KMS-11 (cell line): ENCODE measurements at regions not wholly inside any gene's neighbourhood (a gene's known extent, or its start where the extent isn't known, plus 50 kb on each side); places are given as distances from the start of the nearest gene placed in this dataset.

Experiments
- H2AFZ ChIP-seq: fragments of 200-600 bp; sonication (generic); 2 replicates; pipeline ENCODE4 v1.6.1; 2016; ENCODE audit warnings: antibody characterized with exemption, mixed run types, low read depth
- H3K27ac ChIP-seq: fragments of 200-600 bp; sonication (generic); 2 replicates; pipeline ENCODE4 v1.6.1; 2016; ENCODE audit warnings: mild to moderate bottlenecking, mixed run types
- H3K27me3 ChIP-seq: fragments of 200-600 bp; sonication (generic); 2 replicates; pipeline ENCODE4 v1.6.1; 2017; ENCODE audit warnings: mild to moderate bottlenecking, low read depth, mixed run types, moderate library complexity; ENCODE audit not compliant: insufficient read depth
- H3K36me3 ChIP-seq: fragments of 200-600 bp; sonication (generic); 2 replicates; pipeline ENCODE4 v1.6.1; 2017; ENCODE audit warnings: mild to moderate bottlenecking, mixed run types; ENCODE audit not compliant: insufficient read depth
- H3K4me1 ChIP-seq: fragments of 200-600 bp; sonication (generic); 2 replicates; pipeline ENCODE4 v1.6.1; 2016; ENCODE audit warnings: mild to moderate bottlenecking, low read depth, mixed run types; ENCODE audit not compliant: poor library complexity, severe bottlenecking
- H3K4me2 ChIP-seq: fragments of 200-600 bp; sonication (generic); 2 replicates; pipeline ENCODE4 v1.7.0; 2016; ENCODE audit warnings: mild to moderate bottlenecking, mixed run types
- H3K4me3 ChIP-seq: fragments of 200-600 bp; sonication (generic); IDR thresholded peaks from 2 replicates; pipeline ENCODE4 v1.6.1; 2017; ENCODE audit warnings: low read depth, low read length, mixed read lengths; ENCODE audit not compliant: insufficient read depth
- H3K79me2 ChIP-seq: fragments of 200-600 bp; sonication (generic); 2 replicates; pipeline ENCODE4 v1.6.1; 2016; ENCODE audit warnings: low read depth, mixed run types; ENCODE audit not compliant: insufficient read depth
- H3K9ac ChIP-seq: fragments of 200-600 bp; sonication (generic); 2 replicates; pipeline ENCODE4 v1.6.1; 2016; ENCODE audit warnings: mild to moderate bottlenecking, mixed run types
- H4K20me1 ChIP-seq: fragments of 200-600 bp; sonication (generic); 2 replicates; pipeline ENCODE4 v1.6.1; 2016; ENCODE audit warnings: mild to moderate bottlenecking, mixed run types; ENCODE audit not compliant: insufficient read depth
- TF ChIP-seq, protein P1 (sequence below): fragments of 200-600 bp; sonication (generic); conservative IDR thresholded peaks from 2 replicates; pipeline ENCODE4 v1.6.1; 2017; ENCODE audit warnings: low read depth, mild to moderate bottlenecking, antibody characterized with exemption, low read length, moderate library complexity, mixed read lengths

GRCh38 chr2:236939721-236940231 lies 145.9 kb upstream of the COPS8 start:
- H4K20me1 ChIP-seq, result no peaks in the 10 kb centered on the region
- no peak overlapping the region for H3K4me2 ChIP-seq
- H3K36me3 ChIP-seq, result no peaks in the 10 kb centered on the region
- no peak overlapping the region for H3K4me3 ChIP-seq
- no peak overlapping the region for H3K27ac ChIP-seq
- H3K4me1 ChIP-seq, result no peaks in the 10 kb centered on the region
- H2AFZ ChIP-seq, result no peak overlapping the region
- no peak overlapping the region for H3K9ac ChIP-seq
- TF ChIP-seq, protein P1, sequence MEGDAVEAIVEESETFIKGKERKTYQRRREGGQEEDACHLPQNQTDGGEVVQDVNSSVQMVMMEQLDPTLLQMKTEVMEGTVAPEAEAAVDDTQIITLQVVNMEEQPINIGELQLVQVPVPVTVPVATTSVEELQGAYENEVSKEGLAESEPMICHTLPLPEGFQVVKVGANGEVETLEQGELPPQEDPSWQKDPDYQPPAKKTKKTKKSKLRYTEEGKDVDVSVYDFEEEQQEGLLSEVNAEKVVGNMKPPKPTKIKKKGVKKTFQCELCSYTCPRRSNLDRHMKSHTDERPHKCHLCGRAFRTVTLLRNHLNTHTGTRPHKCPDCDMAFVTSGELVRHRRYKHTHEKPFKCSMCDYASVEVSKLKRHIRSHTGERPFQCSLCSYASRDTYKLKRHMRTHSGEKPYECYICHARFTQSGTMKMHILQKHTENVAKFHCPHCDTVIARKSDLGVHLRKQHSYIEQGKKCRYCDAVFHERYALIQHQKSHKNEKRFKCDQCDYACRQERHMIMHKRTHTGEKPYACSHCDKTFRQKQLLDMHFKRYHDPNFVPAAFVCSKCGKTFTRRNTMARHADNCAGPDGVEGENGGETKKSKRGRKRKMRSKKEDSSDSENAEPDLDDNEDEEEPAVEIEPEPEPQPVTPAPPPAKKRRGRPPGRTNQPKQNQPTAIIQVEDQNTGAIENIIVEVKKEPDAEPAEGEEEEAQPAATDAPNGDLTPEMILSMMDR, result no peak
- H3K79me2 ChIP-seq, result no peaks in the 10 kb centered on the region
- H3K27me3 ChIP-seq, result no peaks in the 10 kb centered on the region

DNA sequence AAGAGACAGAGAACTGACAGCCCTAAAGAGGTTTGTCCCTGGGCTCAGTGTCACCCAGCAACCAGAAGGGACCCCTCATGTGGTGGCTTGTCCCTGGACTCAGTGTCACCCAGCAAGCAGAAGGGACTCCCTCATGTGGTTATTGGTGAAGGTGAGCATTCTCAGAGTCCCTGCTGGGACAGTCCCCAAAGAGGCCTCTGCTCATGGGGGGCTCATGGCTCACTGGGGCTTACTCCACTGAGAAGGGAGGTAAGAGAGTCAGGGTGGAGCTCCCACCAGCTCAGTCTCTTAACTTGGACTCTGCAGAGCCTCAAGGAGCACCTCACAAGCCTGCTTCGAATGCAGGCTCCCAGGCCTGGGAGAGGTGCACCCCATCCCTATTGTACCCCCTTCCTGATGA lies 145.2 kb upstream of the COPS8 start:
- H3K79me2 ChIP-seq, result no peaks in the 10 kb centered on the region
- no peak overlapping the region for H2AFZ ChIP-seq
- H3K36me3 ChIP-seq, result no peaks in the 10 kb centered on the region
- H3K4me2 ChIP-seq, result no peak overlapping the region
- no peaks in the 10 kb centered on the region for H4K20me1 ChIP-seq
- no peak overlapping the region for H3K27ac ChIP-seq
- no peaks in the 10 kb centered on the region for H3K4me1 ChIP-seq
- no peak overlapping the region for H3K4me3 ChIP-seq
- TF ChIP-seq, protein P1, result no peak
- no peak overlapping the region for H3K9ac ChIP-seq
- H3K27me3 ChIP-seq, result no peaks in the 10 kb centered on the region

DNA sequence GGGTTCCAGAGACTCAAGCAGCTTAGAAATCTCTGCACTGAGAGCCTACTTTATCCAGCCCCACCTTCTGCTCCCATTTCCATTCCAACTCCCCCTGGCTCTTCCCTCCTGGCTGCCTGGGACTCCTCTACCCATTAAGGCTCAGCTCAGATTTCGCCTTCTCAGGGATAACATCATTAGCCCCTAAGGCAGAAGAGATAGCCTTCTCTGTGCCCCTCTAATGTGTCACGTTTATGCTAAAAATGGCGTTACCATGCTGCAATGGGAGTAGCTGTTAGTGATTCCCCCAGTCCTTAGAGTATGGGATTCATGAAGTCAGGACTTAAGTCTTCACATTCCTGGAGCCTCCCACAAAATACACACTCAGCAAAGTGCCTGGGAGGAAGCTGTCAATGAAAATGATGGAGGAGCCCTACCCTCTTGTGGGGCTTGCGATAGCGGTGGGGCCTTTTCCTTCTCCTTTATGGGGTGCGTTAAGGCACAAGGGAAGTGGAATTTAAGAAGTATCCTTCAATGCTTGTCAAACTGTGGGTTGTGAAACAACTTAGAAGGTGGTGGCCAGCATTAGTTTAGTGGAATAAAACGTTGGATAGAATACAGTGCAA lies 144.7 kb upstream of the COPS8 start:
- H3K36me3 ChIP-seq, result no peaks in the 10 kb centered on the region
- no peak overlapping the region for H3K9ac ChIP-seq
- H3K4me2 ChIP-seq, result no peak overlapping the region
- no peaks in the 10 kb centered on the region for H3K27me3 ChIP-seq
- H3K79me2 ChIP-seq, result no peaks in the 10 kb centered on the region
- no peak overlapping the region for H2AFZ ChIP-seq
- no peak overlapping the region for H3K4me3 ChIP-seq
- H3K4me1 ChIP-seq, result no peaks in the 10 kb centered on the region
- no peak overlapping the region for H3K27ac ChIP-seq
- TF ChIP-seq, protein P1, result no peak
- H4K20me1 ChIP-seq, result no peaks in the 10 kb centered on the region

DNA sequence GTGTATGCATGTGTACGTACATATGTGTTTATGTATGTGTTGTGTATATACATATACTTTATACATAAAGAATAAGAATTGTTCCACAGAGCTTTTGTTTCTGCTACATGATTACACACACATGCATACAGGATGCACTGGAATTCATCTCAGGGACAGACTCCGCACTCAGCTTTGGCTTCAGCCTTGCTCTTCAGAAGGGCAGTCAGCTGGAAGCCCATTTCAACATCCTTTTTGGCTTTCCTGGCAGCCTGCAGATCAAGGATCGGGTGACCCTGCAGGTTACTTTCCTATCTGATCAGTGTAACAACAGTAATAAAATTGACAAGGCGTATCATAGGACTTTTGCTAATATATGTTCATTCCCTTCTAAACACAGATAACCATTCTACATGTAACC lies 144.1 kb upstream of the COPS8 start:
- Histone ChIP-seq H3K4me1 (no peaks in the 10 kb centered on the region), H3K36me3 (no peaks in the 10 kb centered on the region), H3K27ac (no peak overlapping the region), H3K79me2 (no peaks in the 10 kb centered on the region), H3K4me2 (no peak overlapping the region), H3K9ac (no peak overlapping the region), H2AFZ (no peak overlapping the region), H3K27me3 (no peaks in the 10 kb centered on the region), H4K20me1 (no peaks in the 10 kb centered on the region), H3K4me3 (no peak overlapping the region)
- TF ChIP-seq, protein P1, result no peak
